ENCODE measurements at regions not wholly inside any gene's neighbourhood (a gene's known extent, or its start where the extent isn't known, plus 50 kb on each side); places are given as distances from the start of the nearest gene placed in this dataset.
"Not testable (repeated sequence)": the region's sequence is repeated elsewhere in the genome, so short reads cannot be mapped to it uniquely, and the experiment has no call there.

DNA sequence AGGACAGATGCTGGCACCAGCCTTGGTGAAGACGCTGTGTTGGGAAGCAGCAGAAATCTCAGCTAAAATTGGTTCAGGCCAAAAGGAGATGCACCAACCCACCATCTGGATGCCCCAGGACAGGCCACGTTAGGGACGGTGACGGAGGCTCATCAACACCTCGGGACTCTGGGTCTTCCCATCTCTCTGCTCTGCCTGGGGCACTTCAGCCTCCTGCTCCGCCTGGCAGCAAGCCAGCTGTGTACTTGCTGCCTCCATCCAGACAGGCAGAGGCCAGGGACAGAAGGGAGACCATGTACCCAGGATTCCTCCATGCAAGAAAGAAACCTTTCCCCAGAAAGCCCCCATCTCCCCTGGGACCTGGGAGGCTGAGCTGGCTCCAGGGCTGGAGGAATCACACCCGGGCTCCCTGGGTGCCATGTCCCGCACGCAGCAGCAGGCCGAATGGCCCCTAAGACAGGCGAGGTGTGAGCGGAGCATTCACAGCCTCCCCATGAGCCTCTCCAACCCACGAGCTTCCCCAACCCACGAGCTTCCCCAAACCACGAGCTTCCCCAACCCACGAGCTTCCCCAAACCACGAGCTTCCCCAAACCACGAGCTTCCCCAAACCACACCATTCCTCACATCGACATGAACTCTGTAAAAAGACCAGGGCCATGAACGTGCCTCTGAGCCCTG is 274.5 kb downstream of the C16orf95 start:
- DNase-seq = no peak

DNA sequence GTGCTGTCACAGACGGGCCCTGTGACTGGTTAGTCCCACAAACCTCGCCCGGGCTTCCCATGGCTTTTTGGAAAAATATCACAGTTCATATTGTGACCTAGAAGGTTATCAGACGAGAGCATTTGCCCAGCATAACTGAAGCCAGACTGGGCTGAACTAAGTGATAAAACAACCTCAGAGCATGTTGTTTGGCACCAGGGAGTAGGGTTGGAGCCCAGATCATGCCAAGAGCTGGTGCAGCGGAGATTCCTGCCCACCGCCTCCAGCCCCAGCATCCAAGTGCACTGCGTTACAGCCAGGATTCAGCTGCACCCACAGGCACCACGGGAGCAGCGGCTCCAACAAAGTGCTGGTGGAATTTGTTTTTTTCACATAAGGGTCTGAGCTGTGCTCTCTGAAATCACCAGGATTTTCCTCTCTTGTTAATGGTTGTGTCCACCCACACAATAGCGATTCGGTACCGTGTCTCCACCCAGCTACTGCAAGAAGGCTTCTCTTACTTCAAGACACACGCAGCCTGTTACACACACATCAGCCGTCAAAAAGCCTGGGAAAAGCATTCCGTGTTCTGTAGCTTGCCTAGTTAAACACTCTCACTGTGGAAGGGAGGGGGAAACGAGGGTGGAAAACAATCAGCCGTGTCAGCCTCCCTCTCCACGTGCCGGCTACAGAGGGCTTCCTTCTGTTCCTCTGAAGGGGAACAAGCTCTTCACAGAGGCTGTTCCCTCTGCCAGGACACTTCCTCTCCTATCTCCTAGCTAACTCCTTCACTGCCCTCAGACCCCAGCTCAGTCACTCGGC is 273.8 kb downstream of the C16orf95 start:
- no peak for DNase-seq

DNA sequence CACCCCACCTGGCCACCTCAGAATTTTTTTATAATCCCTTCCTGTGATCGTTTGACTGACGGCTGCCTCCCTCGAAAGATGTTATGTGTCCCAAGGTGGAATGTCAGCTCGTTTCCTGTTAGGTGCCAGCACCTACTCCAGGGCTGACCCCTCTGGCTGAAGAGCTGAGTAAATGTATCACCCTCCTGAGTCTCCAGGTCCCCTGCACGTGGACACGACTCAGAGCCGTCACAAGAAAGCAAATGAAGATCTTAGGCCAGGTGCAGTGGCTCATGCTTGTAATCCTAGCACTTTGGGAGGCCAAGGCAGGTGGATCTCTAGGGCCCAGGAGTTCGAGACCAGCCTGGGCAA is 273.2 kb downstream of the C16orf95 start:
- no peak for DNase-seq

DNA sequence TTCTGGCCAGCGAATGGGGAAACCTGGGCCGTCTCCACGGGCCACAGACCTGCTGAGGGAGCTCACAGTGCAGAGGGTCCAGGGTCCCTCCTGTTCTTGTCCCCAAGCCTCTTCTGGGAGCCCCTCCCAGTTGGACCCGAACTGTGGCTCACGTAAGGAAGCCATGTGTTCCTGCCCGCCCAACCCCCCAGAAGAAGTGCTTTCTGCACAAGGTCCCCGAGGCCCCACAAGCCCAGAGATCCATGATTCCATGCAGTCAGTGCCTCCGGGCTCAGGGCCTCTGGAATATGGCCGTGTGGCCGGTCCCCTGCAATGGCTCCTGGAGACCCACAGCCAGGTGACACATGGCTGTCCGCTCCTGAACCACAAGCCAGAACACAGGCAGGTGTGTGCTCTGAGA is 272.4 kb downstream of the C16orf95 start:
- DNase-seq = no peak

DNA sequence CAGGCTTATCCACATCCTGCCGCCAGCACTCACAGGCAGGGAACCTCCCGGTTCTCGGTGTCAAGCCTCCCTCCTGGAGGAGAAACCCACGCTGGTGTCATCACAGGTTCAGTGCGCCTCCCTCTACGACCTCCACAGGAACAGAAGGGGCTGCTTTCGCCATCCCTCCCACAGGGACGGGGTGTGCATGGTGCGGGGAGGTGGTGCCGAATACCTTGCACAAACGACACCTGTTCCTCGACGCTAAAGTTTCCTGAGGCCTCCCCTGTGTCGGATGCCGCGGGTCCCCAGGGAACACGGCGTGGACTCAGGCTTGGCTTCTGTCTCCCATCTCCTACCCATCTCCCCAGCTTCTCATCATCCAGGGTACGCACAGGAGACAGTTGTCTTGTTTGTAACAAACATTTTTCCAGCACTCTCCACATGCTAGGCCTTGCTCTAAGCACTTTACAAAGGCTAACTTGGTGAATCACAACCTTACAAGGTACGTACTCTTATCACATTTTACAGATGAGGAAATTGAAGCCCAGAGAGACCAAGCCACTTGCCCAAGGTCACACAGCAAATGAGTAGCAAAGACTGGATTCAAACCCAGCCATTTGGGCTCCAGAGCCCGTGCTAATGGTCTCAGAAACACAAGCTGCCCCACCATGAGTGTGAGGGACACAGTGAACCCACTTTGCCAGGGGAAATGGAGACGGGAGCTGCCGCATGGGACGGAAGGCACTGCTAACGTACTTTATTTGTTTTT is 271.6 kb downstream of the C16orf95 start:
- DNase-seq = no peak

DNA sequence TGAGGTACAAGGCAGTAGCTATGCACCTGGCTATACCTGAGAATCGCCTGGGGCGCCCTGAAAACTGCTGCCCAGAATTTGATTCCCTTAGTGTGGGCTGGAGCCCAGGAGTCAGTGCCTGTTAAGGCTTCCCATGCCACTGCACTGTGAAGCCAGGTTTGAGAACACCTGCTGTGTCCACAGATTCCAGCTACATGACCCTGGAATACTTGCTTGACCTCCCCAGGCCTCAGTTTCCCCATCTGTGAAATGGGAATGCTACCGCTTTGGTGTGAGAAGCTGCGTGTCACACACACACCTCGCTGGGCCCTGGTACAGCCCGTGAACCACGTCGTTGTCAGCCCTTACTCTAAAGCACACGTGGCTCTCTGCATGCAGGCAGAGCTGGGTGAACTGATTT is 271.0 kb downstream of the C16orf95 start:
- DNase-seq = no peak

DNA sequence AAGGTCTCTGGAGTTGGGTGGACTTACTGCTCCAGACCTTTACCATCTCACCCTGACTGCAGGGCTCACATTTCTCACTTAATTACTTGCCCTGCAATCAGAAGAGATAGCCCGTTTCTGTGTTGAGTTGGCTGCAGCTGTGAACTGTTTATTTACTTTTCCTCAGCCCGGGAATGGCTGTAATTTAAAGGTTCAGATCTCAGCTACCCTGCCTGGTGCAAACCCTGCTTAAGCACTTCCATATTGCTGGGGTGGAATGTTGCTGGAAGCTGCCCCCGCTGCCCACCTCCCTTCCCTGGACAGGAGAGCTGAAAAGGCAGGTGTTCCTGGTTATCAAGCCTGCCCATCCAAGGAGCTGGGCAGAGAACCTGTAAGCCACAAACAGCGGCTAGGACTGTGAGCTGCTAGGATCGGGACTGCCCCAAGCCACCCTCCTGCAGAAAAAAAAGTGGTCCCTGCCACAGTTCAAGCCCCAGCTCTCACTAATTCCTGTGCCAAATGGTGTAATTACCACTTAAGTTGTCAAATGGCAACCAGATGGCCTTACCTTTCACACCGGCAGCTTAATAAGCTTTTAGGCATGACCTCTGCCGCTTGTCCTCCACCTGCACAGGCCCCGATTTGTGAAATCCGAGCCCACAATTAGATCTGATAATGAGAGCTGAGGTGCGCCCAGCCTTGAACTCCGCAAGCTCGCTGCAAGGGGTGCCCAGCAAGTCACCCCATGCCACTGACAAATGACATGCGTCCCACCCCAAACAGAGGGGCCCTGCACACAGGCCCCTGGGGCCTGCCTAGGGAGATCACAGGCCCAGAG is 269.8 kb downstream of the C16orf95 start:
- no peak for DNase-seq

DNA sequence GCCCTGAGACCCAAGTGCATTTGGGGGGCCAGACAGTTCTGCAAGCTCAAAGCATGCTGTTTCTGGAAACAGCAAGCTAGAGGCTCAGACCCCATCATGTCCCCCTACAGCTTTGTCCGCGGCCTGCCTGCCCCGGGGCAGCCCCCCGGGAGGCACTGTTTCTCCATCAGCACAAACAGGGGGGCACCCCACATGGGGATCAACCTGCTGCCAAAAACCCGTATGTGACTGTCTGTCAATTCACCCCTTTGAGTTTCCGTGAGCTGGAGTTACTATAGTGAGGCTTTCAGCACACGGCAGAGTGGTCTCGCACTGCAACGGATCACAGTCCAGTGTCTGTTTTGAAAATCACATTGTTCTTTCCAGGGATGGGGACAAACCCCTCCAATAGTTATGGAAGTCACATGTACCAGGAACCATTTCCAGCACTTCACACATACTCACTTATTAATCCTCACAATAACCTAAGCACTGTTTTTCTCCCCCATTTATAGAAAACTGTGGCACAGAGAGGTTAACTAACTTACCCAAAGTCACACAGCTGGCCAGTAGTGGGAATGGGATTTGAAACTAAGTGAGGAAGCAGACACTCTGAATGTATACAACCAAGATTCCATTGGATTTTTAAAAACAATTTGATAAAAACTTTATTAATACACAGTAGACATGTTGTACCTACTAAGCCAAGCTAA is 269.0 kb downstream of the C16orf95 start:
- no peak for DNase-seq

DNA sequence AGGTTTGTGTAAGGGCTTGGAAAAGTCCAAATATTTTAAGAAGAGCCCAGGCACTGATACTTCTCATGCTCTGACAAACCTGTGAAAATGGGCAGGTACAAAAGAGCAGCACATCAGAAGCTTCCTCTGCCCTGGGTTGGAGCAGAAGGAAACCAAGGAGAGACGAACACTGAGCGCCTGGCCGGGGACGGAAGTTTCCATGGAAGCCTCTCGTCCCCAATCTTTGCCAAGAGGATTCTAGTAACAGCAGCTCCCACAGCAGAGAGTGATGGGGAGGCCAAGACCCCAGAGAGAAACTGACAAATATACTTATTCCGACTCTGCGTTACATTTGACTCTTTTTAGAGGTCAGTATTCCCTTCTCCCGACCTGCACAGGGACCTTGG is 268.5 kb downstream of the C16orf95 start:
- no peak for DNase-seq

DNA sequence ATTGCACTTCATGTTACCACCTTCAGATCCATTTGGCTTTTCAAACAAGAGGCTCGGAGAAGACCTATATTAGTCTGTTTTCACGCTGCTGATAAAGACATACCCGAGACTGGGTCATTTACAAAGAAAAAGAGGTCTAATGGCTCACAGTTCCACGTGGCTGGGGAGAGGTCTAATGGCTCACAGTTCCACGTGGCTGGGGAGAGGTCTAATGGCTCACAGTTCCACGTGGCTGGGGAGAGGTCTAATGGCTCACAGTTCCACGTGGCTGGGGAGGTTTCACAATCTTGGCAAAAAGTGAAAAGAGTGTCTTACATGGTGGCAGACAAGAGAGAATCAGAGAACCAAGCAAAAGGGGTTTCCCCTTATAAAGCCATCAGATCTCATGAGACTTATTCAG is 268.0 kb downstream of the C16orf95 start:
- not testable (repeated sequence) for DNase-seq

DNA sequence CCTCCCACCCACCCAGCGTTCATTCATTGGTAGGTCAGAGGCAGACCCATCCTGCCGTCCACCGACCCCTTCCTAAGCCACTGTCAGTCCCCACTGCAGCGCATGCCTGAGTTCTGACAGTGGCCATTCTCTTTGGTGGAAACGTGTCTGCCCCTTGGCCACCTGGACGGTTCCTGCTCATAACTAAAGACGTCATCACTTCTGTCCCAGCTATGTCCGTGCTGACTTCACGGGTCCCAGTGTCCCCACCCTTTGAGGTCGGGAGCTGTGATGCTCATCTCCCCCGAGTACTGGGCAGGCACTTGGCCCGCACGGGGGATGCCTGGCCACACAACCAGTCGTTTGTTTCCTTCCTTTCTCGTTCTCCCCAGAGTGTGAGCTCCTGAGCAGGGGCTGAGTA is 267.1 kb downstream of the C16orf95 start:
- DNase-seq = no peak

DNA sequence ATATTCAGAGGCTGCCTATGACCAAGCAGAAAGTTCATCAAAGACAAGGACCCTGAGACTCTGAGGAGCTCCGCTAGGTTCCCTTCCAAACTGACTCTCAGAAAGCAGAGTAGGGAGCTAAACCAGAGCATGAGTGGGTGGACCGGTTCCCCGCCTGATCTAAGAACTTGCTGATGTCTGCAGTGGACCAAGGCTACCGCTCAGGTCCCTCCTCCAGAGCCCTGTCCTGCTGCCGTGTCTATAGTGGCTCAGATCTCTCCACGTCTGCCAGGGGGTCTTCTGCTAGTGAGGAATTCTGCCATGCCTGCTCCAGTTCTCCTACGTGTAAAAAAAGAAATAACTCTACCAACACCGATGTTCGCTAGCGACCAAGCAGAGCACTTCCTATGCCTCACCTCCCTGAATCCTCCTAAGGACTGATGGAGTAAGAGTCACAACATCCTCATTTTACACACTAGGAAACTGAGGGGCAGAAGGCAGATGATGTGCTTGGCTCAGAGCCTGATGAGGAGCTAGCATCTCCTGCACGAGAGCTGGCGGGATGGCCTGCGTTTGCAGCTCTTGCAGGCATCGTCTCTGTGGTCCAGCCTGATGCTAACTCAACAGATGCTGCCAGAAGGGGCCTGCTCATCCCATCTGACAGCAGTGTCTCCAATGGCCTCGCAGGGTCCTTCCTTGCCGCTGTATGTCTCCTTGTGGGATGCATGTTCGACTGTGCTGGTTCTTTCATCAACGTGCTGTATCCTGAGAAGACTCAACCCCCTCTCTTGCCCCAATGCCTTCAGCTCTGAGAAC is 265.5 kb downstream of the C16orf95 start:
- no peak for DNase-seq

DNA sequence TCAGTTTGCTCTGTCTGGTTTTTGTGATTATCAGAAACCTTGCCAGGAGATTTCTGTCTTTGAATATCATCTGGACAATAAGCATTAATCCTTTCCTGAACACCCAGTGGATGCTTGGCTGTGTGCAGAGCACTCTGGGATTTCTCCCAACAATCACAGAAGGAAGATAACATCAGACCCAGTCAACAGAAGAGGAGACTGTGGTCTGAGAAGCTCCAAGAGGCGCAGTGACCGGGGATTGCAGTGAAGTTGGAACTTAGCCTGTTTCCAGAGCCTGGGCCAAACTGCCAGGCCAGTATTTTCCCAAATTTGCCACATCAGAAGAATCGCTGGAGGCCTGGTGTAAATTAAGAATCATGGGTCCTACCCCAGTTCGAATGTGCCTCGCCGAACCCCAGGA is 264.7 kb downstream of the C16orf95 start:
- DNase-seq = no peak

DNA sequence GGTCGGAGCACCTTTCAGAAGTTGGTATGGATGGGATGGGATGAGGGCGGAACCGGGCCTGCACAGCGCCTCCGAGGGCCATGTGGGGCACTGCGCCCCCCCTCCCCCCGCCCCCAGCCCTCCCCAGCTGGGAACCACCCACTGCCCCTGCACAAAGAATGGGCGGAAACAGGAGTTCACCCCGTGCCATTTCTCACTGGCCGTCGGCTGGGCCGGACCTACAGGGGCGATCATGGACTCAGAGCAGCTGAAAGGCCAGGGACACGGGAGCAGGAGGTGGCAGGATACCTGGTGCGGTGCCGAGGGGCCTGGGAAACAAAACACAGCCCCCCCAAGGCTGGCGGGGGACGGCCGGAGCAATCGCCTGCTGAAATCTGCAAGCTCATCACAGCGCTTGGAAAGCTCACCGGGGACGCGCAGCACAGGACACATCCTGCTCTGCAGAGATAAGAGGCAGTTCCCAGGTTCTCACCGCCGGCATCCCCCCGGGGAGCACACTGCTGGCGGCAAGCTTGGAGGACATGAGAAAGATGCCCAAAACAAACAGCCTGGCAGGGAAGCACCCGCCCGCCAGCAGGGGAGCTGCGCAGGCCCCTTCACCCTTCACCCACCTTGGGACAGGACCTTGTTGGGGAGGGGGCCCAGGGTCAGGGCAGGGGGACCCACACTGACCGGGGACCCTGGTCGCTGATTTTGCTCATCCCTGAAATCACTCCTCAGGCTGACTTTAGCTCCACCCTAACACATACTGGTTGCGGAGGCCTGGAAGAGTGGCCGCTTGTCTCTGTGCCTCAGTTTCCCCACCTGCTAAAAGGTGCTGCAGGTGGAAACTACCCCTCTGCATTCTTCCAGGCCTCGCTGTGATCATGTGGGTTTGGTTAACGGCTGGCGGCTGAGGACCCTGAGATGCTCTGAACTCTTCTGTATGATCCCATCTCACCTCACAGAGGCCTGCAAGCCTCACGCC is 263.9 kb downstream of the C16orf95 start:
- no peak for DNase-seq

DNA sequence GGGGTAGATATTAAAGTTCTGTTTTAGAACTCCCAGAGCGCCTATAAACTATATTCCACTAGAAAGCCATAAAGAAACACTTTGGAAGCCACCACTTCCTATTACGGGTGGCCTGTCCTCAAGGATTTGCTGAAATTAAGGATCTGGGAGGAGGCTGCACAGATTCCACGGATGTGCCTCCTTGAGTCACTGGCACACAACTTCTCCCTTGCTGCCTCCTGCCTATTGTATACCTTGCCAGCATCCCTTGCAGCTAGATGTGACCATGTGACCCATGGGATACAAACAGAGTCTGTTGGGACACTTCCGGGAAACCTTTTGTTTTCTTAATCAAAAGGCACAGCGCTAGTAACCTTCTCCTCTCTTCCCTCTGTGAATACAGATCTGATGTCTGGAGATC is 263.0 kb downstream of the C16orf95 start:
- DNase-seq = no peak

DNA sequence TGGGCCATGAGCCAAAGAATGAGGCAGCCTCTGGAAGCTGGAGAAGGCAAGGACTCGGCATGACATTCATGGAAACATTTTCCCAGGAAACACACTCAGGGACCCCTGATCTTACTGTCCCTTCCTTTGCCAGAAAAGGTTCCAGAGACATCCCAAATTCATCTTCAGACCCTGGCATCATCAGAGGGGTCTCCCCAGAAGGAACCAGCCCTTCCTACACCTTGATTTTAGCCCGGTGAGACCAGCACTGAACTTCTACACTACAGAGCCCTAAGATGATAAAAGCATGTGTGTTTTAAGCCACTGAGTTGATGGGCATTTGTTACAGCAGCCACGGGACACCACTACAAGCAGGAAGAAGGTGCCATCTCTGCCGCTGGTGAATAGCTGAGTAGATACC is 262.3 kb downstream of the C16orf95 start:
- no peak for DNase-seq

DNA sequence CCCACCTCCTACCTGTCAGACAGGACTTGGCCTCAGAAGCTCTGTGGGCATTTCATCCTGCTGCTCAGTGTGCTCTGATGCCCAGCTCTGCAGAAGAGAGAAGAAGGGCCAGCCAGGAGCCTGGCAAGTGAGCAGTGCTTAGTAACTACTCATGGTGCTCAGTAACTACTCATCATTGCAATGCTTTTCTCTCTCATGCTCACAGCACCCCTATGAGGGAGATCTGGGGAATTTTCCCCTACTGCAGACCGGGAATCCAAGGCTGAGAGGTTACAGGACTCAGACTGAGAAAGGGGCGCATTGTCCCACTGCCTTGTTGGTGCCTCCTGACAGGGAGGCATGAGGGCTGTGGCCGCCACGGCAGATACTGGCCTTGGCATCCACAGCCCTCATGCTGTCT is 261.1 kb downstream of the C16orf95 start:
- no peak for DNase-seq

DNA sequence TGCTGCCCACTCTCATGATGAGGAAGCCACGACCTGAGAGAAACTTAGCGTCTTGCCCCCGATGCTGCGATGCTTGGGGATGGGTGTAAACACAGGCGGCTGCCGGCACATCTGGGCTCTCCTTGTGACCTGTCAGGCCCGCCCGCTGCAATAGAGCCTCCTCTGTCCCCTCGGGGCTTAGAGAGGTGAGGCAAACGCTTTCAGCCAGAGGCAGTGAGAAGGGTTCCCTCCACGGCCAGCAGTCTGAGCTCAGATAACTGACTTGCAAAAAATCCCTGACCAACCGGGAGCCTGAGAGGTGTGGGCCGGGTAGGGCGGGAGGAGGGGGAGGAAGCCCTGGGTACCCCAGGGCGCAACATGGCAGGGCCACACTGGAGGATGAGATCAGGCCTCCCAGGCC is 260.6 kb downstream of the C16orf95 start:
- DNase-seq = no peak

DNA sequence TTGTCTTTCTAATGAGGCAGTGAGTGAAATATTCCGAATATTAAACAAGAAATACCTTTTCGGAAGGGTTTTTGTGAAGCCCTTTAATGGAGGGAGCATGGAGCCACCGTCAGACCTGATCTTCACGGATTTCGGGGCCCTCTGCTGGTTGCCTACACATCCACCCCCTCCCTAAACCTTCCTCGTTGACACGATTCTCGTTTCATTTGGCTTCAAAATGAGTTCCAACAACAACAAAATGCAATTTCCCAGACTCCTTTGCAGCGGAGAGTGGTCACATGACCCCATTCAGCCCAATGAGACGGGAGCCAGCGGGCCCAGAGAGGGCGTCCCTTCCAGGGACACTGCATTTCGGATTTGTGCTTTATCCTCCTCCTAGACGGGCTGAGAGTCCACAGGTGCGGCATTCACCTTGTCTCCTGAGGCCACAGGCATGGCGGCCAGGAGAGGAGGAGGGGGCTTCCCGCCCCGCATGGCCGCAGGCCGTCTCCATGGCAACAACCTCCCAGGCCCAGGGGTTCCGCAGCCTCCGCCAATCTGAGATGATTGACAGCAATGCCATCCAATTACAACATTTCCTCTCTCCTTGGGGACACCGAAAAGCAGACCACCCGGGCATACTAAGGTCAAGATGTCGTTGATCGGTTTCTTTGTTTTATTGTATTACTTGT is 259.8 kb downstream of the C16orf95 start:
- DNase-seq = no peak

Measured in effector CD4-positive, alpha-beta T cell (primary cell).